Limb (tissue), 2 donors: ENCODE measurements at regions not wholly inside any gene's neighbourhood (a gene's known extent, or its start where the extent isn't known, plus 50 kb on each side); places are given as distances from the start of the nearest gene placed in this dataset.

Source experiments
- DNase-seq, 2 donors: peaks; one replicate each; pipeline ENCODE4 v3.0.0-alpha.2; 2016; ENCODE audit errors: extremely low spot score in 2 of 2

- no peak for DNase-seq
These were observed 100.7 kb upstream of the PRICKLE1 start for GRCh38 chr12:42690264-42690663.

- no peak for DNase-seq
These were observed 100.2 kb upstream of the PRICKLE1 start for GRCh38 chr12:42689699-42690098.

GRCh38 chr12:42686514-42687172 lies 97.1 kb upstream of the PRICKLE1 start:
- no peak for DNase-seq

GRCh38 chr12:42684802-42685071 lies 95.2 kb upstream of the PRICKLE1 start:
- no peak for DNase-seq

- no peak for DNase-seq
These were observed 94.6 kb upstream of the PRICKLE1 start for GRCh38 chr12:42683933-42684801.

- no peak for DNase-seq
These were observed 93.7 kb upstream of the PRICKLE1 start for GRCh38 chr12:42683266-42683665.

GRCh38 chr12:42679466-42679865 lies 89.9 kb upstream of the PRICKLE1 start:
- DNase-seq = peak in 1 of 2 donors; percentile 79

- no peak for DNase-seq
These were observed 87.9 kb upstream of the PRICKLE1 start for GRCh38 chr12:42677461-42677860.

- no peak for DNase-seq
These were observed 84.0 kb upstream of the PRICKLE1 start for GRCh38 chr12:42673535-42673934.

- no peak for DNase-seq
These were observed 81.2 kb upstream of the PRICKLE1 start for GRCh38 chr12:42670719-42671118.

- no peak for DNase-seq
These were observed 80.0 kb upstream of the PRICKLE1 start for GRCh38 chr12:42669553-42669952.

GRCh38 chr12:42666671-42667243 lies 77.2 kb upstream of the PRICKLE1 start:
- no peak for DNase-seq

GRCh38 chr12:42663621-42664020 lies 74.1 kb upstream of the PRICKLE1 start:
- no peak for DNase-seq

GRCh38 chr12:42660968-42661937 lies 71.7 kb upstream of the PRICKLE1 start:
- DNase-seq = no peak

- DNase-seq = no peak
These were observed 70.6 kb upstream of the PRICKLE1 start for GRCh38 chr12:42660117-42660516.

- no peak for DNase-seq
These were observed 62.5 kb upstream of the PRICKLE1 start for GRCh38 chr12:42652048-42652447.

GRCh38 chr12:42648061-42648460 lies 58.5 kb upstream of the PRICKLE1 start:
- no peak for DNase-seq

GRCh38 chr12:42643881-42644579 lies 54.5 kb upstream of the PRICKLE1 start:
- DNase-seq = no peak

GRCh38 chr12:42641221-42641885 lies 51.8 kb upstream of the PRICKLE1 start:
- DNase-seq = peak in 1 of 2 donors; percentile 33

- DNase-seq = no peak
These were observed 50.8 kb upstream of the PRICKLE1 start for GRCh38 chr12:42640391-42640790.
